GM21619 (cell line): ENCODE measurements at regions not wholly inside any gene's neighbourhood (a gene's known extent, or its start where the extent isn't known, plus 50 kb on each side); places are given as distances from the start of the nearest gene placed in this dataset.
"Not testable (repeated sequence)": the region's sequence is repeated elsewhere in the genome, so short reads cannot be mapped to it uniquely, and the experiment has no call there.

Source experiments
- ATAC-seq: cut with Tn5 transposase; IDR thresholded peaks from one replicate; pipeline ENCODE4 v1.9.1; 2021; ENCODE audit not compliant: unreplicated experiment

- not testable (repeated sequence) for ATAC-seq
These were observed 166.4 kb upstream of the TMCC3 start for GRCh38 chr12:94816746-94817145.

- ATAC-seq: no peak
These were observed 165.6 kb upstream of the TMCC3 start for GRCh38 chr12:94815958-94816357.

- ATAC-seq: no peak
These were observed 165.1 kb upstream of the TMCC3 start for GRCh38 chr12:94815450-94815849.

- ATAC-seq: no peak
These were observed 163.0 kb upstream of the TMCC3 start for GRCh38 chr12:94813314-94813713.

- no peak for ATAC-seq
These were observed 162.0 kb upstream of the TMCC3 start for GRCh38 chr12:94812345-94812744.

GRCh38 chr12:94811611-94812010, 161.3 kb upstream of the TMCC3 start:
- no peak for ATAC-seq

- no peak for ATAC-seq
These were observed 157.6 kb upstream of the TMCC3 start for GRCh38 chr12:94807951-94808350.

GRCh38 chr12:94806617-94807016, 156.3 kb upstream of the TMCC3 start:
- no peak for ATAC-seq

GRCh38 chr12:94805749-94806529, 155.6 kb upstream of the TMCC3 start:
- ATAC-seq: no peak

GRCh38 chr12:94803939-94804338, 153.6 kb upstream of the TMCC3 start:
- ATAC-seq: no peak

- ATAC-seq: no peak
These were observed 152.4 kb upstream of the TMCC3 start for GRCh38 chr12:94802796-94803195.

GRCh38 chr12:94801745-94802144, 151.4 kb upstream of the TMCC3 start:
- no peak for ATAC-seq

- no peak for ATAC-seq
These were observed 148.8 kb upstream of the TMCC3 start for GRCh38 chr12:94799136-94799535.

- ATAC-seq: no peak
These were observed 147.8 kb upstream of the TMCC3 start for GRCh38 chr12:94798113-94798512.

GRCh38 chr12:94795520-94795919, 145.2 kb upstream of the TMCC3 start:
- ATAC-seq: no peak

GRCh38 chr12:94795044-94795443, 144.7 kb upstream of the TMCC3 start:
- no peak for ATAC-seq

GRCh38 chr12:94793191-94793595, 142.8 kb upstream of the TMCC3 start:
- no peak for ATAC-seq

- no peak for ATAC-seq
These were observed 142.3 kb upstream of the TMCC3 start for GRCh38 chr12:94792693-94793092.

- ATAC-seq: no peak
These were observed 141.6 kb upstream of the TMCC3 start for GRCh38 chr12:94791933-94792332.

- no peak for ATAC-seq
These were observed 140.5 kb upstream of the TMCC3 start for GRCh38 chr12:94790825-94791224.

GRCh38 chr12:94790370-94790769, 140.0 kb upstream of the TMCC3 start:
- ATAC-seq: no peak

- no peak for ATAC-seq
These were observed 139.3 kb upstream of the TMCC3 start for GRCh38 chr12:94789510-94790225.
